Memory B cell (primary cell): ENCODE measurements at regions not wholly inside any gene's neighbourhood (a gene's known extent, or its start where the extent isn't known, plus 50 kb on each side); places are given as distances from the start of the nearest gene placed in this dataset.

Experiments
- ATAC-seq: fragments of 150-1000 bp; cut with Tn5 transposase; 2 replicates; pipeline ENCODE4 v1.10.0; 2021; ENCODE audit warnings: low read depth, mild to moderate bottlenecking, moderate library complexity
- DNase-seq, 2 donors: peaks; one replicate each; pipeline ENCODE4 v3.0.0; 2022; ENCODE audit warnings: low spot score in 2 of 2
- H3K27ac Mint-ChIP-seq: one replicate; pipeline ENCODE4 v1.8.0; 2022; ENCODE audit warnings: mild to moderate bottlenecking, moderate library complexity, mixed read lengths
- H3K27me3 Mint-ChIP-seq: one replicate; pipeline ENCODE4 v1.8.0; 2022; ENCODE audit warnings: mixed read lengths
- H3K36me3 Mint-ChIP-seq: one replicate; pipeline ENCODE4 v1.8.0; 2022; ENCODE audit warnings: mild to moderate bottlenecking, mixed read lengths
- H3K4me1 Mint-ChIP-seq: one replicate; pipeline ENCODE4 v1.8.0; 2022; ENCODE audit warnings: mixed read lengths
- H3K4me3 Mint-ChIP-seq: one replicate; pipeline ENCODE4 v1.8.0; 2022; ENCODE audit warnings: mild to moderate bottlenecking, moderate library complexity, mixed read lengths
- H3K9me3 Mint-ChIP-seq: one replicate; pipeline ENCODE4 v1.8.0; 2022; ENCODE audit warnings: mixed read lengths

DNA sequence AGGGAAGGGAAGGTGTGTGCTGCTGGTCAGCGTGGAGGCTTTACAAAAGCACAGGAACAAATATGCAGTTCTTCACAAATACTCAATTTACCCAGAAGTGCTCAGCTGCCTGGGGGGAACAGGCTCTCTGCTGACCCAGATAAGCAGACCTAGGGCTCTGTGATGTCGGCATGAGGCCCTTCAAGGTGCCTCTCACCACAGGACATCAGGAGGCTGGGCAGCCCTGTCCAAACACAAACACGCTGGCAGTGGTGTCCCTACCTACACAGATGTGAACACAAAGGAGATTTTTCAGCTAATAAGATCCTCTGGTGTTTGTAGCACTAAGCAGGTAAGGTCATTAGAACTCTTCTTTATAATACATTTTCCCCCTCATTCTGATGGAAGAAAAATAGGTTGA, 243.0 kb upstream of the PROX1 start:
- no peaks in the 10 kb centered on the region for H3K27me3 Mint-ChIP-seq
- ATAC-seq (no peak), DNase-seq (no peak)
- peaks cover 5% of the 10 kb centered on the region for H3K9me3 Mint-ChIP-seq
- H3K27ac Mint-ChIP-seq = no peak overlapping the region
- H3K4me1 Mint-ChIP-seq = no peaks in the 10 kb centered on the region
- H3K4me3 Mint-ChIP-seq = no peak overlapping the region
- no peaks in the 10 kb centered on the region for H3K36me3 Mint-ChIP-seq

DNA sequence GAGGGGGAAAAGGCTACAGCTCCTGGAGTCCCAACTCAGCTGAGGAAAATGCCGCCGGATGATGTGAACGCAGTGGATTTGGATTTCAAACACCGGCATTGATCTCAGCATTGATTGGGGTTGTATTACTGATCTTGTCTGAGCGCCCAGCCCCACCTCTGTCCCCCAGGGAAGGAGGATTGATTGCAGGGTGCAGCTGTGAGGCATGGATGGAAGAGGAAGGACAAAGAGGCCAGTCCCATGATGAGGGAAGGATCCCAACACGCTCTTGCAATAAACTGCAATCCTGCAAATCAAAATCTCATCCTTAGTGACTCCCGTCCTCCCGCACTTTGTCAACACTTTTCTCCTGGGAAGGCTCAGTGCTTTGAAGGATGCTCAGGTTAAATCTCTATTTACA, 242.3 kb upstream of the PROX1 start:
- ATAC-seq (no peak), DNase-seq (no peak)
- Mint-ChIP-seq H3K36me3 (no peaks in the 10 kb centered on the region), H3K27me3 (no peaks in the 10 kb centered on the region), H3K4me3 (no peak overlapping the region), H3K27ac (no peak overlapping the region), H3K4me1 (no peaks in the 10 kb centered on the region), H3K9me3 (peaks cover 5% of the 10 kb centered on the region)

- Mint-ChIP-seq H3K27me3 (no peaks in the 10 kb centered on the region), H3K27ac (no peak overlapping the region), H3K4me1 (no peaks in the 10 kb centered on the region), H3K9me3 (peaks cover 3% of the 10 kb centered on the region), H3K4me3 (no peak overlapping the region), H3K36me3 (no peaks in the 10 kb centered on the region)
- DNase-seq (no peak), ATAC-seq (no peak)
Measured at GRCh38 chr1:213749558-213749957, 238.2 kb upstream of the PROX1 start.

GRCh38 chr1:213750231-213751063, 237.3 kb upstream of the PROX1 start:
- ATAC-seq (no peak), DNase-seq (no peak)
- H3K36me3 Mint-ChIP-seq = no peaks in the 10 kb centered on the region
- H3K9me3 Mint-ChIP-seq = peaks cover 4% of the 10 kb centered on the region
- no peak overlapping the region for H3K4me3 Mint-ChIP-seq
- H3K4me1 Mint-ChIP-seq = no peaks in the 10 kb centered on the region
- H3K27me3 Mint-ChIP-seq = no peaks in the 10 kb centered on the region
- H3K27ac Mint-ChIP-seq = no peak overlapping the region

DNA sequence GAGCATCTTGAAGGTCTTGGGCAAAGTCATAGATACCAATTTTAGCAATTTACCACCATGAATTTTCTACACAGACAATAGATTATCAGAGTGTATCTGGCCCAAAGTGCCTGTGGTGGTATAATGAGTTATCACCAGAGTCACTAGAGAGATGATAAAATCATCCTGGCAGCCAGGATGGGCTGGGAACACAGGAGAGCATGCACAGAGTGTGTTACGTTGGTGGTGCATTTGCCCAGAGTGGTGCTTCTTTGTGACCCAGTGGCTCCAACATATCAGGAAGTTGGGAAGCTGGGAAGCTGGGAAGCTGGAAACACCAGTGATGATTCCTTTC, 236.7 kb upstream of the PROX1 start:
- H3K36me3 Mint-ChIP-seq = no peaks in the 10 kb centered on the region
- H3K27ac Mint-ChIP-seq = no peak overlapping the region
- H3K4me3 Mint-ChIP-seq = no peak overlapping the region
- peaks cover 4% of the 10 kb centered on the region for H3K9me3 Mint-ChIP-seq
- DNase-seq (no peak), ATAC-seq (no peak)
- no peaks in the 10 kb centered on the region for H3K27me3 Mint-ChIP-seq
- no peaks in the 10 kb centered on the region for H3K4me1 Mint-ChIP-seq

DNA sequence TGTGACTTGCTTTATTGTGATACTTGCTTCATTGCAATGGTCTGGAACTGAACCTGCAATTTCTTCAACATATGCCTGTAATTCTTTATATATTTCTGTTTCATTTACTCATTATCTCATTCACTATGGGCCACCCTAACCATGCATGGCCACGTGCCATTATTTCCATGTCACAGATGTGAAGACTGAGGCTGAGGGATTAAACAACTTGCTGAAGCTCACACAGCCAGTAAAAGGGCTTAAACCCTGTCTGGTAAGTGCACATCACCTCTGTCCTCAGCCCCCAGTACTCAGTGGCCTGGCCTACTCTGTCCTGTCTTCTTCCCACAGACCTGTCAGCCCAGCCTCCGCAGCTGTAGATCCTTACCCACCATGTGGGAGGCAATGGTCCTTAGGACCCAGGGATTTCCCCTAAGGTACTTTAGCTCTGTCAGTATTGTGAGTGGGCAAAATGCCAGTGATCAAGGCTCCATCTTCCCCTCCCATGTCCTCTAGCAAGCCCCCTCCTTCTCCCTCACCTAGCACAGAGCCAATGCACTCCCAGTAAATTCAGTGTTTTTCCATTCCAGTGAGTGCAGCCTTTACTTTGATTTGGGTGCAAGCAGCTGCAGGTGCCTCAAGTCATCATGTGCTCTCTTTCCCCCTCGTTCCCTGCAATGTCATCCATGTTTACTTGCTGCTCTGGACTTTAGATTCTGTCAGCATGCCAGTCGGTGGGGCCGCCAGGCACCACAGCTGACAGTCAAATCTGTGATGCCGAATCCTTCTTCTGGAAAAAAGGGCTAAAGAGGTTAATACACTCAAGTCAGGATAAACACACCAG, 228.2 kb upstream of the PROX1 start:
- ATAC-seq (no peak), DNase-seq (no peak)
- Mint-ChIP-seq H3K9me3 (peaks cover 6% of the 10 kb centered on the region), H3K27me3 (peaks cover 3% of the 10 kb centered on the region), H3K27ac (no peak overlapping the region), H3K36me3 (no peaks in the 10 kb centered on the region), H3K4me1 (no peaks in the 10 kb centered on the region), H3K4me3 (no peak overlapping the region)

DNA sequence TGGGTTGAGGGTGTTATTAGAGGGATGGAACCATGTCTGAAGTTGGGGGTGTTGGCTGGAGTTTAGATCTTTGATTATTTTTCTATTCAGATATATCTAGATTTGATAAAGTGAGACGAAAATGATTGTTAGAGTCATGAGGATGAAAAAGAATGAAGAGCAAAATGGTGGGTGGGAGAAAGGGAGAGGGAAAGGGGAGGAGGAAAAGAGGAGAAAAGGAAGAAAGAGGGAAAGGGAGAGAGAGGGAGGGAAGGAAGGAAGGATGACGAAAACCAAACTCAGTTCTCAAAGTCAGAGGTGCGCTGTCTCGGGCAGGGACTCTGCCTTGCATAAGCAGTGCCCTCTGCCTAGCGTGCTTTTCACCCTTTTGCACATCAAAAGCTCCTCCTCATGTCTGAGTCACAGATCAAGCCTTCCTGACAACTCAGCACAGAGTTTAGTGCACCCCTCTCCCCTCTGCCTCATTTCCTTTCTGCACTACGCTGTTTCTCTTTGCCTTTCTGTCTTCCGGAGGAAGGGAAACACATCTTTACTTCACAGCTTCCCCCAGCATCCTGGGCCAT, 225.8 kb upstream of the PROX1 start:
- DNase-seq = no peak
- Mint-ChIP-seq H3K27me3 (peaks cover 4% of the 10 kb centered on the region), H3K9me3 (peaks cover 5% of the 10 kb centered on the region), H3K4me1 (no peaks in the 10 kb centered on the region), H3K4me3 (no peak overlapping the region), H3K36me3 (no peaks in the 10 kb centered on the region), H3K27ac (no peak overlapping the region)
- ATAC-seq = no peak

DNA sequence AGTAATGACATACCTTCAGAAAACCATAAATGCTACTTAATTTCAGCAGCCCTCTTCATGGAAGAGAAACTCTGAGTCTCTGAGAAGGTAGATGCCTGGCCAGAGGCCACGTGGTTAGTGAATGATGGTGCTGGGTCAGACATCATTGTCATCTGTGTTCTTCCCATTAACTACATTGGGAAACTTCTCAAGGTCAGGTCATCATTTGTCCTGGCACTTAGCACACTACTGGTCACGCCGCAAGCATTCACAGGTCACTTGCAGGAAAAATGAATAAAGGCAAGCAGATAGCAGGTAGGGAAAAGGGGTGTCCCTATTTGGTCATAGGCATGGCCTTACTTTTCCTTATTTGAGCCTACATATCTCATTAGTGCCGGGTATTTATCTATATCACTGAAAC, 220.1 kb upstream of the PROX1 start:
- DNase-seq (no peak), ATAC-seq (no peak)
- no peak overlapping the region for H3K4me3 Mint-ChIP-seq
- no peaks in the 10 kb centered on the region for H3K4me1 Mint-ChIP-seq
- peaks cover 3% of the 10 kb centered on the region for H3K27me3 Mint-ChIP-seq
- peaks cover 10% of the 10 kb centered on the region for H3K9me3 Mint-ChIP-seq
- no peaks in the 10 kb centered on the region for H3K36me3 Mint-ChIP-seq
- H3K27ac Mint-ChIP-seq = no peak overlapping the region

- Mint-ChIP-seq H3K9me3 (peaks cover 8% of the 10 kb centered on the region), H3K4me3 (no peak overlapping the region), H3K27me3 (no peaks in the 10 kb centered on the region), H3K27ac (no peak overlapping the region), H3K4me1 (no peaks in the 10 kb centered on the region), H3K36me3 (no peaks in the 10 kb centered on the region)
- ATAC-seq (no peak), DNase-seq (no peak)
Measured at GRCh38 chr1:213772128-213773063, 215.4 kb upstream of the PROX1 start.

- Mint-ChIP-seq H3K4me1 (no peaks in the 10 kb centered on the region), H3K27ac (no peak overlapping the region), H3K4me3 (no peak overlapping the region), H3K36me3 (no peaks in the 10 kb centered on the region), H3K9me3 (peaks cover 6% of the 10 kb centered on the region), H3K27me3 (no peaks in the 10 kb centered on the region)
- ATAC-seq (no peak), DNase-seq (no peak)
Measured at GRCh38 chr1:213773975-213774374, 213.8 kb upstream of the PROX1 start.

DNA sequence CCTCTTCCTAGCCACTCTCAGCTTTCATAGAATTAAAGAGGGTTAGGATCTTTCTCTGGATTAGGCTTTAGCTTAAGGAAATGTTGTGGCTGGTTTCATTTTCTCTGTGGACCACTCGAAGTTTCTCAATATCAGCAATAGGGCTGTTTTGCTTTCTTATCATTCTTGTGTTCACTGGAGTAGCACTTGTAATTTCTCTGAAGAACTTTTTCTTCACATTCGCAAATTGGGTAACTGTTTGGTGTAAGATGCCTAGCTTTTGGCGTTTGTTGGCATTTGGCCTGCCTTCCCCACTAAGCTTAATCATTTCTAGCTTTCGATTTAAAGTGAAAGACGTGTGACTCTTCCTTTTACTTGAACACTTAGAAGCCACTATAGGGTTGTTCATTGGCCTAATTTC, 210.8 kb upstream of the PROX1 start:
- Mint-ChIP-seq H3K36me3 (no peaks in the 10 kb centered on the region), H3K9me3 (no peaks in the 10 kb centered on the region), H3K27me3 (no peaks in the 10 kb centered on the region), H3K4me3 (no peak overlapping the region), H3K4me1 (no peaks in the 10 kb centered on the region), H3K27ac (no peak overlapping the region)
- ATAC-seq = no peak
- DNase-seq = no peak

DNA sequence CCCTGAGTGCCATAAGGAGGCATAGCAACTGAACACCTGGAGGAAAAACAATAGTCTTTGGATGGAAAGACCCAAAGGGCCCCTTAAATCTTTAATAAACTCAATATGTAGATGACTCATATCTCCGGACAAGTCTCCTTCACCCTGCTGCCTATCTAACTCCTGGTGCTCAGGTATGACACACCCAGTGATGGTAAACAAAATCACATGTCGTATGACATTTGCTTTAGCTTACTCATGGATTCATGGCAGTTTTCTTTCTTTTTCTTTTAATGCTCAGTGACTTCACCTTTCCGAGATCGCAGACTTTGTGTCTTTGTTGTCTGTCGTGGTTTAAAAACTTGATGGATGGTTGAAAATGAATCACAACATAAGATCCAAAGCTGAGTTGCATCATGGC, 208.5 kb upstream of the PROX1 start:
- Mint-ChIP-seq H3K9me3 (peaks cover 2% of the 10 kb centered on the region), H3K4me1 (no peaks in the 10 kb centered on the region), H3K4me3 (no peak overlapping the region), H3K27ac (no peak overlapping the region), H3K36me3 (no peaks in the 10 kb centered on the region), H3K27me3 (peaks cover 2% of the 10 kb centered on the region)
- ATAC-seq (no peak), DNase-seq (no peak)

GRCh38 chr1:213782941-213783672, 204.7 kb upstream of the PROX1 start:
- no peaks in the 10 kb centered on the region for H3K36me3 Mint-ChIP-seq
- H3K27ac Mint-ChIP-seq = no peak overlapping the region
- H3K9me3 Mint-ChIP-seq = peaks cover 4% of the 10 kb centered on the region
- peaks cover 2% of the 10 kb centered on the region for H3K27me3 Mint-ChIP-seq
- no peak for ATAC-seq
- no peak overlapping the region for H3K4me3 Mint-ChIP-seq
- H3K4me1 Mint-ChIP-seq = no peaks in the 10 kb centered on the region
- DNase-seq = no peak
